GM12878 (cell line): ENCODE measurements at regions not wholly inside any gene's neighbourhood (a gene's known extent, or its start where the extent isn't known, plus 50 kb on each side); places are given as distances from the start of the nearest gene placed in this dataset.

Experiments used
- EZH2 ChIP-seq: IDR thresholded peaks from 2 replicates; pipeline ENCODE4 v1.6.1; 2012; ENCODE audit warnings: low read depth, mild to moderate bottlenecking, control low read depth, inconsistent platforms, low read length, borderline replicate concordance; ENCODE audit not compliant: control insufficient read depth
- RFX5 ChIP-seq: IDR thresholded peaks from 2 replicates; pipeline ENCODE4 v1.6.1; 2011; ENCODE audit warnings: low read depth, low read length, improper control_type of control experiment

DNA sequence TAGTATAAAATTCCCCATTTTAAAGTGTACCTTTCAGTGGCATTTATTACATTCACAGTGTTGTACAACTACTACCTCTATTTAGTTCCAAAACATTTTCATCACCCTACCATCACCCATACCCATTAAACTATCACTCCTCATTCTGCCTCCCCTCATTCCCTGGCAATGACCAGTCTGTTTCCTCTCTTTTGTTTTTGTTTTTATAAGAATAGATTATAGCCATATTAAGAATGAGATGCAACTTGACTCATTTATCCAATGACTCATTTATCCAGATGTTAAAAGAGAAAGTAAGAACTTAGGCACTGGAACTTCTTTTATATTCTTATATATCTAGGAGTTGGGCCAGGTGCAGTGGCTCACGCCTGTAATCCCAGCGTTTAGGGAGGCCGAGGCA is 156.3 kb downstream of the FAT3 start:
- no peak for TF ChIP-seq RFX5
- TF ChIP-seq EZH2, result no peak
